ENCODE measurements at regions not wholly inside any gene's neighbourhood (a gene's known extent, or its start where the extent isn't known, plus 50 kb on each side); places are given as distances from the start of the nearest gene placed in this dataset.

DNA sequence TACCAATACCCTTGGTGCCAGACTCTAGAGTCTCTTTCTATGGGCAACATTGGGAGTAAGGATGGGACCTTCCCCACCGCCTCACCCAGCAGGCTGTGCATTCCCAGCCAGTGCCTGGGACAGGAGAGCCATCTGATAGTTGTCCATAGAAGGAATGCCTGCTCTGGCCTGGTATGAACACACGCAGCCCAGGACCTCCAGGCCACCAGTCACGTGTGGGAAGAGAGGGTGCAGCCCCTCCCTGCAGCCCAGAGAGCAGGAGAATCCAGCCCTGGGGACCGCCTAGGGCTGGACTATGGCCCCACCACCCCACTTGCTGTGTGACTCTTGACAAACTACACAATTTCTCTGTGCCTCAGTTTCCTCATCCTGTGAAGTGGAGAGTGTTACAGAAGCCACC is 52.5 kb upstream of the ID2 start:
- TF ChIP-seq, protein P1, sequence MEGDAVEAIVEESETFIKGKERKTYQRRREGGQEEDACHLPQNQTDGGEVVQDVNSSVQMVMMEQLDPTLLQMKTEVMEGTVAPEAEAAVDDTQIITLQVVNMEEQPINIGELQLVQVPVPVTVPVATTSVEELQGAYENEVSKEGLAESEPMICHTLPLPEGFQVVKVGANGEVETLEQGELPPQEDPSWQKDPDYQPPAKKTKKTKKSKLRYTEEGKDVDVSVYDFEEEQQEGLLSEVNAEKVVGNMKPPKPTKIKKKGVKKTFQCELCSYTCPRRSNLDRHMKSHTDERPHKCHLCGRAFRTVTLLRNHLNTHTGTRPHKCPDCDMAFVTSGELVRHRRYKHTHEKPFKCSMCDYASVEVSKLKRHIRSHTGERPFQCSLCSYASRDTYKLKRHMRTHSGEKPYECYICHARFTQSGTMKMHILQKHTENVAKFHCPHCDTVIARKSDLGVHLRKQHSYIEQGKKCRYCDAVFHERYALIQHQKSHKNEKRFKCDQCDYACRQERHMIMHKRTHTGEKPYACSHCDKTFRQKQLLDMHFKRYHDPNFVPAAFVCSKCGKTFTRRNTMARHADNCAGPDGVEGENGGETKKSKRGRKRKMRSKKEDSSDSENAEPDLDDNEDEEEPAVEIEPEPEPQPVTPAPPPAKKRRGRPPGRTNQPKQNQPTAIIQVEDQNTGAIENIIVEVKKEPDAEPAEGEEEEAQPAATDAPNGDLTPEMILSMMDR (IDR thresholded peaks at IDR 0.05; ENCODE audit: low read depth, low read length): no peak
- TF ChIP-seq POLR2A (IDR thresholded peaks at IDR 0.05; ENCODE audit: extremely low read depth, insufficient read length) (no peak), MYC (IDR thresholded peaks at IDR 0.05; ENCODE audit: low read depth, low read length) (no peak)

All from NB4 (cell line).